CMK (cell line): ENCODE measurements at regions not wholly inside any gene's neighbourhood (a gene's known extent, or its start where the extent isn't known, plus 50 kb on each side); places are given as distances from the start of the nearest gene placed in this dataset.

Experiments used
- DNase-seq: peaks from one replicate; pipeline ENCODE4 v3.0.0-alpha.2; 2010; ENCODE audit warnings: low read depth

DNA sequence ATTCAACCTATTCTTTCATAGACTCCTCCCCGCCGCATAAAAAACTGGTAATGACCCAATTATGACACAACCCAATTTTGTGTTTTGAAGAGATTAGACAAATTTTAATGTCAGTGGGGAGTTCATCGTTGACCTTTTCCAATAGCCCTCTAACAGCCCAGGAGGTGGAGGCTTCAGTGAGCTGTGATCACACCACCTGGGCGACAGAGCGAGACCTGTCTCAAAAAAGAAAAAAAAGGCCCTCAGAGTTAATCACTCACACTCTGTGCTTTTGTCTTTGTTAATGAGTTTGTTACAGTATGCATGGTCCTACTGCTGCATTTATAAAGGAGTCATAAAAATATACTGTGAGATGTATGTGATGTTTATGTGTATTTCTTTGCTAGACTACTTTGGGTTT is 510.6 kb downstream of the CPS1 start:
- DNase-seq: no peak

DNA sequence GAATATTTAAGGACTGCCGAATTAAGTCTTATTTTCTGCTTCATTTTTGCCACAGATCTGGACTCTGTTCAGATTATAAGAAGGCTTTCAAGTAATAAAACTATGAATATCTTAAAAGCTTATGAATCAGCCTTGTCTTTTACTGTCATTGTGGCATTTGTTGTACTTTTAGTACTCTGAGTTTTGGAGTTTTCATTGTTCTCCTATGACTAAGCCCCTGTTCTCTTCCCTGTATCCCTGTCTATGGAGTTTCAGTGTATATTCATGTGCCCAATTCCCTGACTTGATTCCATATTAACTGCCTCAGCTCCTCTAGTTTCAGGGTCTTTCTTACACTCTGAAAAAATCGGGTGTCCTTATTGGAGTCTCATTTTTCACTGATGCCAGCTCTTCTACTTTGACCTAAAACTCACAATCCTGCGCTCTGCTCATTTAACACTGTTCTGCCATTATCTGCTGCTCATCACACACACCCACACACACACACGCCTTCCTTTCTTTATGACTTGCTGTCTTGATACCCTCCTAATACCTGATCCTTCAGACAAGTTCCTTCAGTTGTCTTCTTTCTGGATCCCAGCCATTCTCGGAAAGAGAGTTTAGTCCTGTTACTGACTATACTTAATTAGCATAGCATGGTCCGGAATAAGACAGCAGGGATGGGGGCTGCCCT is 511.8 kb downstream of the CPS1 start:
- DNase-seq: no peak

DNA sequence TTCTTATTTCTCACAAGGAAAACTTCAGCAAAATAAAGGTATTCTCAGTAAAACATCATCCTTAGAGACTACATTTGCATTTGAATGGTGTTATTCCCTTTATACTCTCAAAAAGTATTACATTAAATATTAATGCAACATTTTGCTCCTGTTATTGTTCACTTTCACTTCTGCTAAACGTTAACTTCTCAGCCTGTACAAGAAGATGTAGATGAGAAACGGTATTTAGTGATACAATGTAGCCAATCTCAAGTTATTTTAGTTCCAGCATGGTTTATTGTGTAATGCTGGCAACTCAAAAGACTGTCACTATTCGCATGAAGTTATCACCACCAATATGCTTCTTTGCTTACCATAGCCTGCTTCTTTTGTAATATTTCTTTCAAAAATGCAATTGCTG is 514.1 kb downstream of the CPS1 start:
- DNase-seq: no peak

GRCh38 chr2:211077216-211077767 is 520.9 kb downstream of the CPS1 start:
- no peak for DNase-seq

DNA sequence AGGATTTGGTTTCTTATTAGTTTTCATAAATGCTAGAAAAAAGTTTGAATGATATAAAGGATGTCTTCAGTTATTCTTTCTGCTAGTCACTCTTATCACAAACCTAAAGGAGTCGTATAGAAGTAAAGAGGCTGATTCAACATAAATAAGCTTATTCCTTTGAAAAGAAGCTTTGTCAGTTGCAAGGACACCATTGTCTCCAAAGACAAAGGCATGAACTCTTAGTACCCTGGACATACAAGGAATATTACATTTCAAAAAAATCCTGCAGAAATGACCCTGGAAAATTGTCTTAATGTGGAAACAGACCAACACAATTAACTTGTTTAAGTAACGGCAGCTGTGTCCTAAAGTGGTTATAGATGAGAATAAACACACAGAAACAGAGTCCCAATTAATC is 528.0 kb downstream of the CPS1 start:
- no peak for DNase-seq

DNA sequence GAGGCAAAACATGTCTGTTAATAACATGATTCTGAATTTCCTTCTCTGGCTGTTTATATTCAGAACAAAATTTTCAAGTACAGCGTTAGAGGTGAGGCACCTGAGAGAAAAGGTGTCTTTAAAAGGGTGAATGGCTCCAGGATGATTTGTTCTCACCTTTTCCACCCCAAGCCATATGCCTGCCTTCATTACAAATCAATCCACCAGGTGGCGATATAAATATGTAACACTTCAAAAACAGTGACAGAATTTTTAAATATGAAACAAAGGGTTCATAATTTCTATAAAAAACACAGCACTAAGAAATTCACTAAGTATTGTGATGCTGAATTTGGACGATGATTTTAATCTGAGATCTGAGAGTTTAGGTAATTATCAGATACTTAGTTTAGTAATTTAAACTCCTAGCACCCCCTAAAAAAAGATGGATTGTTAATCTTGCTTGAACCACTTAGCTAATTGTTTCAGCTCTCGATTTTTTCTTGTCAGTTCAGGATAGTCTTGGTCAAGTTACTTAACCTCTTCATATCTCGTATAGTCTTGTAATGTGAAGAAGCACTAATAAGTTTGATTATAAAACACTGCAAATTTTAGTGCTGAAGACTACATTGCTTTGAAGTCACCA is 528.8 kb downstream of the CPS1 start:
- no peak for DNase-seq

DNA sequence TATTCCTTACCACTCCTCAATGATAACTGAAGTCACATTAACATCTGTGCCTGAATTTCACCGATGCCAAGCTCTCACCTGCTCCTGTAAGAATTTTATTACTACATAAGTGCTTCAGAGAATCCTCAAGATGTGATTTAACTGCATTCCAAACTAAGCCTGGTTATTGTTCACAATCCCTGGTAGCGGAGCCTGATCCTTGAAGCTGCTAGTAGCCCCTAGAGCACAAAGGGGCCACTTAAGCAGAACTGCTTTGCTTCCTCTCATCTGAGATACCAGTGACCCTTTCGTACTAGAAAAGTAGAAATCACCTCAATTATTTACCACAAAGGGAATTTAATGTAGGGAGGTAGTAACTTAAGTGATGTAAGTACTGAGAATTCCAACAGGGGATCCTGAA is 529.6 kb downstream of the CPS1 start:
- no peak for DNase-seq

- no peak for DNase-seq
These were observed 532.7 kb downstream of the CPS1 start for GRCh38 chr2:211089127-211089526.

DNA sequence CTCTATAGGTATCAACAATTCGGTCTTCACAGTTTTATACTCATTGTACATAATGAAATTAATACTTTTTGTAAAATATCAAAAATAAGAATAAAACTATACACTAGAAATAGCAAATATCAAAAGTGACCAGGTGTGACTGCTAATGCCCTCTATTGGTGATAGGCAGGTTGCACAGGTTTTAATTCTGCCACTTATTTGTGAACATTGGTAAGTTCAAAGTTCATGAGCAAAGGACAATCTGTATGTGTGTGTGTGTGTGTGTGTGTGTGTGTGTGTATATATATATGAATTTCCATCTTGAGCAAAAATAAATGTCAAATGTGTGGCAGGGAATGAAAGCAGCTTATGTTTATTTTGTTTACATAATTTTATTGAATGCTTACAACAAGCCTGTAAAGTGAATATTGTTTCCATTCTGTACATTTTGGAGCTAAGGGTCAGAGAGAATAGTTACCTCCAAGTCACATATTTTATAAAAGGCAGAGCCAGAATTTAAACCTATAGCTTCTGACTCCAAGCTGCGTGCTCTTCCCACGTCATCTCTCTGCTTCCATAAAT is 537.4 kb downstream of the CPS1 start:
- DNase-seq: no peak

- DNase-seq: no peak
These were observed 547.6 kb downstream of the CPS1 start for GRCh38 chr2:211103989-211104388.

DNA sequence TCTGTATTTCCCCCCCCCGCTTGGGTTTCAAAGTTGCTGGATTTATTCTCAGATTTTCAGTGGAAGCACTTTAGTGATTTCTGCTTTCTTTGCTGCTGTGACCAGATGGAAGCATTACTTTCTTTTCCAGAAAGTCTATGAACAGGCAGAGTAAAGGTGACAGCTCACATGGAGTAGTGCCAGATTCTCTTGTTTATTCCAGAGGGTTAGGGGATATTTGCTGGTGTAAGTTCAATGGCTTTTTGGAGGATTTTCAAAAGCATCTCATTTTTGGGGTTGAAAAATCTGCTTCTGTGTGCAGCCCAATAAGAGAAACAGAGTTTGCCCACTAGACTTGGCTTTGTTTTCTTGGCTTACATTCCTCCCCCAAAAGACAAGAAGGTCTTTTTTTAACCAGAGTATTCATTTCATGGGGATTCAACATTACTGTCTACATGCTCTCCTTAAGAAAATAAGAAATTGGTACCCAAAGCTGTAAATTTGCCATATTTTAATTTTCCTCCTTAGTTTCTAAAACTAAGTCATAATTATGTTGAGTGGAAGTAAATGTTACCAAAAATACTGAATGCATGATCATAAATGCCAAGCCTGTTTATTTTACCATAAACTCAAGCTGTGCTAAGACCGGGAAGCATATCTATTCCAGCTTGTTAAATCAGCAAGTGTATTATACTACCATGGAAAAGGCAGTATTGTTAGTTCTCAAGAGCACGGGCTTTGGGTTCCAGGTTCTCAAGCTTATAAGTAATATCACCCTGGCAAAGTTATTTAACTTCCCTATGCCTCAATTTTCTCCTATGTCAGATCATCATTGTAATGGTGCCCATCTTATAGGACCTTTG is 557.2 kb downstream of the CPS1 start:
- no peak for DNase-seq

GRCh38 chr2:211114826-211115455 is 558.5 kb downstream of the CPS1 start:
- no peak for DNase-seq

GRCh38 chr2:211117026-211117425 is 560.6 kb downstream of the CPS1 start:
- DNase-seq: no peak

- DNase-seq: no peak
These were observed 569.9 kb downstream of the CPS1 start for GRCh38 chr2:211126256-211126655.

GRCh38 chr2:211127501-211127900 is 571.1 kb downstream of the CPS1 start:
- no peak for DNase-seq

DNA sequence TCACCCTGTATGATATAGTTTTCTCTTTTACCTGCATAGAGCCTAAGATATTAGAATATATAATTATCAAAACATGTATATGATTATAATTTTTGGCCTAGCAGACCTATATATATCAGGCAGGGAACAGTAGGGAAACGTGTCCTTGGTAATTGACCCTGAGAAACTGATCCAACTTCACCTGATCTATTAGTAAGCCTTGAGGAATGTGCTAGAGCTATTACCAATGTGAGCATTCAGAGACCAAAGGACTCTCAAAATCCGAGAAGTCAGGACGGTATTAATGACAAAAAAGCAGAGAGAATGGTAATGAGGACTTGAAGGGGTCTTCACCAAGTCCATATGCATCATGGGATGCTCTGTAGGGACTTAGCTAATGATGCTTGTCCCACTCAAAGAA is 571.9 kb downstream of the CPS1 start:
- DNase-seq: no peak

- no peak for DNase-seq
These were observed 573.4 kb downstream of the CPS1 start for GRCh38 chr2:211129798-211130197.

DNA sequence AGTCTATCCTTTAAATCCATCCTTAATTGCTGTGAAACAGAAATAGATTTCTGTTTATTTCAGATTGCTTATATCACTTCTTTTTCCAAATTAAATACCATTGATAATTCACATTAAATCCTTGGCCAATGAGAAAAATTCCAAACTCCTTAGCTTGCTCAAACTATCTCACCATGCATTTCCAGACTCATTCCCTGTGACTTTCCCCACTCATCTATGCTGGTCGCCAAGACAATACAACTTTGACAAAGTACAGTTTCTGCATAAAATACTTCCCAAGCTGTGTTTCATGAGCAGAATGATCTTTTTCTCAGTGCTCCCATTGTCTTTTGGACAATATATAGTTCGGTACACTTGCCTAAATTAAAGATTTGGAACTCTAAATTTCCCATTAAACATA is 575.6 kb downstream of the CPS1 start:
- DNase-seq: no peak

DNA sequence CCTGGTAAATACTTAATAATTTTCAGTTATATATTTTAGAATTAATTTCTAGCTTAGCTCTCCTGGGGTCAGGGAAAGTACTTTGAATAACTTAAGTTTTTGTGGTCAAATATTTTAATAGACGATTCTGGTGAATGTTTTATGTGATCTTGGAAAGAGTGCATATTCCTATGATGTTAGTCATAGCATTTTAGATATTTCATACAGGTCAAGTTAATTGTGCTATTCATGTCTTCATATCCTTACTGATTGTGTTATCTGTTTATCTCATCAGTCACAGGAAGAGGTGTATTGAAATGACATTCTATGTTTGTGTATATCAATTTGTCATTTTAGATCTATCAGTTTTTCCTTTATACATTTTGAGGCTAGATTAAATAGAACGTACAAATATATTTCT is 576.2 kb downstream of the CPS1 start:
- DNase-seq: no peak

DNA sequence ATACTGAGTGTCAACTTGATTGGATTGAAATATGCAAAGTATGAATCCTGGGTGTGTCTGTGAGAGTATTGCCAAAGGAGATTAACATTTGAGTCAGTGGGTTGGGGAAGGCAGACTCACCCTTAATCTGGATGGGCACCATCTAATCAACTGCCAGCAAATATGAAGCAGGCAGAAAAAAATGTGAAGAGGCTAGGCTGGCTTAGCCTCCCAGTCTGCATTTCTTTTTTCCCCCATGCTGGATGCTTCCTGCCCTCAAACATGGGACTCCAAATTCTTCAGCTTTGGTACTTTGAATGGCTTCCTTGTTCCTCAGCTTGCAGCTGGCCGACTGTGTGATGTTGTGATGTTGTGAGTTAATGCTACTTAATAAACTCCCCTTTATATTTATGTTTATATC is 577.4 kb downstream of the CPS1 start:
- no peak for DNase-seq

- no peak for DNase-seq
These were observed 582.2 kb downstream of the CPS1 start for GRCh38 chr2:211138551-211138950.

GRCh38 chr2:211141646-211142045 is 585.2 kb downstream of the CPS1 start:
- DNase-seq: no peak
